Osteoblast (primary cell): ENCODE measurements at regions not wholly inside any gene's neighbourhood (a gene's known extent, or its start where the extent isn't known, plus 50 kb on each side); places are given as distances from the start of the nearest gene placed in this dataset.
"Not testable (repeated sequence)": the region's sequence is repeated elsewhere in the genome, so short reads cannot be mapped to it uniquely, and the experiment has no call there.

ENCODE experiments used
- DNase-seq: peaks from one replicate; pipeline ENCODE4 v3.0.0; 2011; ENCODE audit warnings: low spot score, mixed read lengths; ENCODE audit not compliant: insufficient read length; ENCODE audit errors: missing footprints
- H2AFZ ChIP-seq: 2 replicates; pipeline ENCODE4 v1.6.0; 2011; ENCODE audit warnings: mild to moderate bottlenecking, low read length
- H3K27ac ChIP-seq: 2 replicates; pipeline ENCODE4 v1.5.1; 2011; ENCODE audit warnings: mild to moderate bottlenecking, low read depth, low read length, moderate library complexity
- H3K27me3 ChIP-seq: 2 replicates; pipeline ENCODE4 v1.6.0; 2012; ENCODE audit warnings: mild to moderate bottlenecking, control low read depth, inconsistent platforms, low read length, moderate library complexity; ENCODE audit not compliant: insufficient read depth
- H3K36me3 ChIP-seq: 2 replicates; pipeline ENCODE4 v1.5.1; 2011; ENCODE audit warnings: mild to moderate bottlenecking, low read length, control low read depth, moderate library complexity; ENCODE audit not compliant: insufficient read depth
- H3K4me1 ChIP-seq: 2 replicates; pipeline ENCODE4 v1.5.1; 2011; ENCODE audit warnings: mild to moderate bottlenecking, low read length, control low read depth, moderate library complexity; ENCODE audit not compliant: insufficient read depth
- H3K4me2 ChIP-seq: 2 replicates; pipeline ENCODE4 v1.6.0; 2011; ENCODE audit warnings: mild to moderate bottlenecking, low read length; ENCODE audit not compliant: insufficient read depth
- H3K4me3 ChIP-seq: fragments of 200-600 bp; sonication (generic); 3 replicates; pipeline ENCODE4 v1.5.1; 2012; ENCODE audit warnings: mild to moderate bottlenecking, low read length, inconsistent platforms; ENCODE audit not compliant: insufficient read depth
- H3K79me2 ChIP-seq: 2 replicates; pipeline ENCODE4 v1.6.0; 2012; ENCODE audit warnings: mild to moderate bottlenecking, low read length, control low read depth, inconsistent platforms; ENCODE audit not compliant: insufficient read depth
- H3K9me3 ChIP-seq: 2 replicates; pipeline ENCODE4 v1.5.1; 2011; ENCODE audit warnings: low read depth, low read length, control low read depth
- H4K20me1 ChIP-seq: 2 replicates; pipeline ENCODE4 v1.6.0; 2012; ENCODE audit warnings: mild to moderate bottlenecking, low read length, control low read depth; ENCODE audit not compliant: insufficient read depth
- TF ChIP-seq, protein P1 (sequence below): IDR thresholded peaks from 2 replicates; pipeline ENCODE4 v1.5.1; 2011; ENCODE audit warnings: mild to moderate bottlenecking, low read depth, low read length, moderate library complexity; ENCODE audit errors: extremely low read depth

DNA sequence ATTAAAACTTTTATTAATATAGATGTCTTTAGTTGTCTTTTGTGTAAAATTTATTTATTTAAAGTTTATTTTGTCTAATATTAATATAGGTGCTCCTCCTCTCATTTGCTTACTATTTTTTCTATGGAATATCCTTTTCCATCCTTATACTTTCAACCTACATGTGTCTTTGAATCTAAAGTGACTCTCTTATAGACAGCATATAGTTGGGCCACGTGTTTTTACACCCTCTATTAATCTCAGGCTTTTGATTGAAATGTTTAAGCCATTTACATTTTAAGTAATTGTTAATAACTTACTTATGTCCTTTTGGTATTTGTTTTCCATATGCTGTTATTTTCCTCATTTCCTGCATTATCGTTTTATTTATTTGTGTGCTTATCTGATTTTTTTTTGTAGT is 74.4 kb upstream of the LRFN5 start:
- Histone ChIP-seq H3K4me3 (no peak overlapping the region), H3K4me1 (no peaks in the 10 kb centered on the region), H3K79me2 (no peaks in the 10 kb centered on the region), H3K27ac (no peak overlapping the region), H3K36me3 (no peaks in the 10 kb centered on the region), H3K4me2 (no peak overlapping the region), H3K9me3 (no peaks in the 10 kb centered on the region), H2AFZ (no peak overlapping the region), H4K20me1 (no peaks in the 10 kb centered on the region), H3K27me3 (no peaks in the 10 kb centered on the region)
- TF ChIP-seq, protein P1, sequence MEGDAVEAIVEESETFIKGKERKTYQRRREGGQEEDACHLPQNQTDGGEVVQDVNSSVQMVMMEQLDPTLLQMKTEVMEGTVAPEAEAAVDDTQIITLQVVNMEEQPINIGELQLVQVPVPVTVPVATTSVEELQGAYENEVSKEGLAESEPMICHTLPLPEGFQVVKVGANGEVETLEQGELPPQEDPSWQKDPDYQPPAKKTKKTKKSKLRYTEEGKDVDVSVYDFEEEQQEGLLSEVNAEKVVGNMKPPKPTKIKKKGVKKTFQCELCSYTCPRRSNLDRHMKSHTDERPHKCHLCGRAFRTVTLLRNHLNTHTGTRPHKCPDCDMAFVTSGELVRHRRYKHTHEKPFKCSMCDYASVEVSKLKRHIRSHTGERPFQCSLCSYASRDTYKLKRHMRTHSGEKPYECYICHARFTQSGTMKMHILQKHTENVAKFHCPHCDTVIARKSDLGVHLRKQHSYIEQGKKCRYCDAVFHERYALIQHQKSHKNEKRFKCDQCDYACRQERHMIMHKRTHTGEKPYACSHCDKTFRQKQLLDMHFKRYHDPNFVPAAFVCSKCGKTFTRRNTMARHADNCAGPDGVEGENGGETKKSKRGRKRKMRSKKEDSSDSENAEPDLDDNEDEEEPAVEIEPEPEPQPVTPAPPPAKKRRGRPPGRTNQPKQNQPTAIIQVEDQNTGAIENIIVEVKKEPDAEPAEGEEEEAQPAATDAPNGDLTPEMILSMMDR = no peak
- no peak for DNase-seq

DNA sequence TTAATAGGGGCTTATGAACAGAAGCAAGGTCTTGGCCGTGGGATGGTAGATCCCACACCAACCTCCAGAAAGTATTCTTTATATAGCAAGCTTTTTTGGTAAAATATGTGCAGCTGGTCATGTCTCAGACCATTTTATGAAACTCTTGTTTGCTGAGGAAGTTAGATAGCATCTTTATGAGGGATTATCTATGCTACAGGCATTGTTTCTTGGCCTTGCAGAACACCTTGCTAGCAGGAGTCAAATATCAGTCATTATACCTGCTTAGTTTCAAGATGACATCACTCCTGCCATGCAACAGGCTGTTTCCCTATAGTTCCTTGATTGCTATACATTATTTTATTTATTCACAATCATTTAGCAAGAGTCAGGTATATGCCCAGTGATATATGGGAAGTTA is 84.8 kb upstream of the LRFN5 start:
- no peak overlapping the region for H2AFZ ChIP-seq
- TF ChIP-seq, protein P1 = no peak
- H3K36me3 ChIP-seq = no peaks in the 10 kb centered on the region
- H3K4me1 ChIP-seq = no peaks in the 10 kb centered on the region
- no peaks in the 10 kb centered on the region for H3K27me3 ChIP-seq
- no peak overlapping the region for H3K4me3 ChIP-seq
- no peaks in the 10 kb centered on the region for H4K20me1 ChIP-seq
- no peak overlapping the region for H3K4me2 ChIP-seq
- no peak for DNase-seq
- H3K9me3 ChIP-seq = no peaks in the 10 kb centered on the region
- no peaks in the 10 kb centered on the region for H3K79me2 ChIP-seq
- H3K27ac ChIP-seq = no peak overlapping the region

DNA sequence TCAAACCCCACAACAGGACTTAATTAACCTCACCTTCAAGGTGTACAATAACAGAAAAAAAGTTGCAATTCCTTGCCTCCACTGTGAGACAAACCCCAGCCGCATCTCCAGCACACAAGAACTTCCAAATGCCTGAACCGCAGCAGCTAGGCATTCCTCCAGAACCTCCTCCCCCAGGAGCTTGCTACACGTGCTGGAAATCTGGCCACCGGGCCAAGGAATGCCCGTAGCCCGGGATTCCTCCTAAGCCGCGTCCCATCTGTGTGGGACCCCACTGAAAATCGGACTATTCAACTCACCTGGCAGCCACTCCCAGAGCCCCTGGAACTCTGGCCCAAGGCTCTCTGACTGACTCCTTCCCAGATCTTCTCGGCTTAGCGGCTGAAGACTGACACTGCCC is 88.6 kb upstream of the LRFN5 start:
- H3K36me3 ChIP-seq, H3K27ac ChIP-seq, H3K4me1 ChIP-seq, DNase-seq, H2AFZ ChIP-seq, H3K27me3 ChIP-seq, H3K79me2 ChIP-seq, H3K4me2 ChIP-seq, H3K4me3 ChIP-seq, H3K9me3 ChIP-seq, H4K20me1 ChIP-seq: not testable (repeated sequence)

DNA sequence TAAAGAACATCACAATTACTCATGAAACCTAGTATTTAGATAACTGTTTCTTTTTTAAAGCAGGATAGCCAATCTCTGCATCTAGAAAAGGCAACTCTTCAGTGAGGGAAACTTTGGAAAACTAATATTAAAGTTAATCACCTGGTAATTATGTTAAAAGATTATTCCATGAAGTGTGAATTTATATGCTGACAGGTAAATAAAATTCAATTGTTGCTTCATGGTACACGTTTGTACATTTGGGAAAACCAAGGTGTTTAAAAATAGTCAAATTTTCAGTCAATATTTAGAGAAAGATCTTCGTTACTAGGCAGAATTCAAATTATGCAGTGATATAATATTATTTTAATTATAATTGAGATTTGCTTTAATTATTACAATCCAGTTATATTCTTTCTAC is 100.1 kb upstream of the LRFN5 start:
- Histone ChIP-seq H3K4me1 (no peaks in the 10 kb centered on the region), H3K36me3 (no peaks in the 10 kb centered on the region), H3K27me3 (no peaks in the 10 kb centered on the region), H3K4me3 (no peak overlapping the region), H3K79me2 (no peaks in the 10 kb centered on the region), H3K27ac (no peak overlapping the region), H3K4me2 (no peak overlapping the region), H4K20me1 (no peaks in the 10 kb centered on the region), H2AFZ (no peak overlapping the region), H3K9me3 (no peaks in the 10 kb centered on the region)
- TF ChIP-seq, protein P1 = no peak
- peak; percentile 9 for DNase-seq

DNA sequence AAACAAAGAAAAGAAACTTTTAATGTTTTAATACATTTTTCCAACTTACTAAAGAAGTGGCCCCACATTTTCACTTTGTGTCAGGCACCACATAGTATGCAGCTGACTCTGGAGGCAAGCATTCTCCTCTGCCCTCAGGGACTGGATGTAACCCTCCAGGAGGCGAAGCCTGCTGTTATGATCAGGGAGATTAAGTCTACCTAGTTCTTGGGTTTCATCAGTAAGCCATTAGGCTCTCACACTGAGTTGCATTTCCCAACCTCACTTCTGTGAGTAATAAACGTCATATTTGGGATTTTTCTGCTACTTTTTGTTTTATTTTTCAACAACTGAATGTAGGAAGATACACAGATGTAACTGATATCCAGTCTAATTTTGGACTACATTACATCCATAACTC is 101.2 kb upstream of the LRFN5 start:
- Histone ChIP-seq H3K4me1 (no peaks in the 10 kb centered on the region), H3K4me3 (no peak overlapping the region), H3K9me3 (no peaks in the 10 kb centered on the region), H3K27me3 (no peaks in the 10 kb centered on the region), H3K36me3 (no peaks in the 10 kb centered on the region), H3K79me2 (no peaks in the 10 kb centered on the region), H3K27ac (no peak overlapping the region), H2AFZ (no peak overlapping the region), H3K4me2 (no peak overlapping the region), H4K20me1 (no peaks in the 10 kb centered on the region)
- TF ChIP-seq, protein P1 = no peak
- no peak for DNase-seq
